SKM-1 (cell line): ENCODE measurements at regions not wholly inside any gene's neighbourhood (a gene's known extent, or its start where the extent isn't known, plus 50 kb on each side); places are given as distances from the start of the nearest gene placed in this dataset.
"Not testable (repeated sequence)": the region's sequence is repeated elsewhere in the genome, so short reads cannot be mapped to it uniquely, and the experiment has no call there.

Source experiments
- DNase-seq: peaks from one replicate; lab custom pipeline; 2025; ENCODE audit not compliant: unreplicated experiment; lab: John Stamatoyannopoulos, UW

DNA sequence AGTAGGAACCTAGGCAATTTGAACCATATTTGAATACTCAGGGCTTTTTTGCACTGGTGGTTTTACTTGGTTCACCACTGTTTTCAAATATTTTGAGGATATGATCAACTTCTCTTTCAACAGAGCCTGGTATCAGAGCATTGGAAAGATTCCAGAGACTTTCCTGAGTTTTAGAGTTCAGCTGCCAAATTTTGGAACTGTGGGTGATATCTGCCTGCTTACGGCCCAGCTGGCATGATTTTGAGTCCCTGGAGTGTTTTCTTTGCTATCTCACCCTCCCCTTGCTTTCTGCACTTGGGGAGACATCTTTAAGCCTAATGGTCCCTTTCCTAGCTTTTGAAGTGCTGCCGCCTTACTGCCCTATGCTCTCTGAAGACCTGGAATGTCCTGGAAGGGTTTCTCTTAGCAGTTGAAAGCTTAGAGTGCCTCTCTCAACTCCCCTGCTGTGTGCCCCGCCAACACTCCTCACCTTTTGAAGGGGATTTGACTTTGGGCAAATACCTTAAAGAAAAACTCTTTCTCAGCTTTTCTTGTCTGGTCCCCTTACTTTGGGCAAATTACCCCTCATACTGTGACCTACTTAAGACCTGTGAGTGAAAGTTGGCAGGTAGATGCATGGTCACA, 539.1 kb downstream of the MFSD1 start:
- DNase-seq: no peak

GRCh38 chr3:159346271-159346903, 544.5 kb downstream of the MFSD1 start:
- no peak for DNase-seq

DNA sequence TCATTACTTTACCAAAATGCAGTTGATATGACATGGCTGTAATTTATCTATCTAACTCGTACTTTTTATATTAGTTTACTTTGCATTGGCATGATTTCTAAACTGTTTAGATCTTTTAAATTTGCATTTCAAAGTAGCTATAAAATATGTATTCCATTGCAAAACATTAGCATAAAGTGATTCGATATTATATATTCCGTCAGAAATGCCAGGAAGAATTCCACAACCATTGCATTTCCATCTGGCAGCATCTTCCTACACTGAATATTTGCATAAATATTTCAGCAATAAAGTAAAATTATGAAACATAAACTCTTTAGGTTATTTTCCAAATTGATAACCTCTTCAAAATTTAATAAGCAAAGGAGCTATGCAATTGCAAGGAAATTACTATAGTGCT, 546.6 kb downstream of the MFSD1 start:
- DNase-seq: no peak

DNA sequence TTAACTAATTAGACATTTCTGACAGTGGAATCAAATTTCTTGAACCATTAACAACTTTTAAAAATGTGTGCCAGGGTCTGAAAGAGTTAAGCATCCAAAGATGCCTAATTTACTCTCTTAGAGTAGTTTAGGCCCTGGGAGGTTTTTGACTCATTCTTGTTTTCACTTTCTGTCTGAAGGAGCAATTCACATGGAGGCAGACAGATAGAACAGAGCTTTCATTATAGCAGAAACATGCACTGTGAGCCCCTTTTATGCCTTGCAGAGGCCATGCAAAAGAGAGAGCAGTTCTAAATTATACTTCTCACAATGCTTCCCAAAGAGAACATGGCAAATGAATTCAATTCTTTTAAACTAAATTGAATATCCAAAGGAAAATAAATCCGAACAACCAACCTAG, 554.8 kb downstream of the MFSD1 start:
- no peak for DNase-seq

GRCh38 chr3:159364511-159364910, 562.7 kb downstream of the MFSD1 start:
- no peak for DNase-seq

DNA sequence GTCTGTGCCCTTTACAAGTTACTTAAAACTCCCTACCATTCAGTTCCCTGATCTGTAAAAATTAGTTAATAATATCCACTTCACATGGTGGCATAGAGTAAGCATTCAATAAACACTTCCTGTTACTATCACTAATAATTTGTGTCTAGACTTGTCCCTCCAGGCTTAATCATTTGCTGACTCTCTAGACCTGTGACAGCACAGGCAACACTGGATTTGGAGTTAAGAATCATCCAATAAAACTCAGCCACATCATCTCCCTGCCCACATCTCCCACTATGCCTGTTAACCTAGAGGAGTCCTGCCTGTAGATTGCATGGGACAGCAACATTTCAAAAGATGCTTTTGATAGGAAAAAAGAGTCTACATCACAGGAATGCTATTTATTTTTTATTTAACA, 564.6 kb downstream of the MFSD1 start:
- no peak for DNase-seq

- no peak for DNase-seq
Measured at GRCh38 chr3:159371961-159372360, 570.1 kb downstream of the MFSD1 start.

DNA sequence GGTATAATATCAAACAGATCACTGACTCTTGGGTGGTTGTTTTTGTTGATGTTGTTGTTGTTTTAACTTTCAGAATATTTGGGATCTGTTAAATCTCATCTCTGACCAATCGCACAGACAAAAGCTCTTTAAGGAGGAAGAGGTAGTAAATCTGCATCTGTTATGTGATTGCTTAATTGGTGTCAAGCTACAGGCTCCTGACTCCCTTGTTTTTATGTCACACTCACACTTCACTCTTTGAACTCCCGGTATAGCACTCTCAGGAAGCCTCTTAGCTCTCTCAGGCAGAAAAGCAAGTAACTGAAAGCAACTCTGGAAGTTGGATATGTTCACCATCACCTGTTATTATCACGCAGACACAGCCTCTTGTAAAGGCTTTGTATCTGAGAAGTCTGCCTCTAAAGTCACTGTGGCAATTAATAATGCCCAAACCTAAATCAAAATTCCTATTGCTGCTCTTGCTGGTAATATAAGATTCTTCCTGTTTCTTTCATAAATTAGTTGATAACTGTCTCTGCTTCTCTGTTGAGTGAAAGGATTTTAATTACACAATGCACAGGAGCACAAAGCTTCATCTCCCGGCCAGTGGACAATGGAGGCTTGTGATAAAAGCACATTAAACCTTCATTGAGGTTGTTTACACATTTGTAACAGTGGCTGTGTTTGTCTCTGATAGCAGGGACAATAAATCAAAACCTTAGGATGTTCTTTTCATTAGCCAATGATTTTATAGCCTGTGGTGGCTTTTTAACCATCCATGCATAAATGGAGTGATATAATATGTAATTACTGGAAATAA, 576.7 kb downstream of the MFSD1 start:
- no peak for DNase-seq

DNA sequence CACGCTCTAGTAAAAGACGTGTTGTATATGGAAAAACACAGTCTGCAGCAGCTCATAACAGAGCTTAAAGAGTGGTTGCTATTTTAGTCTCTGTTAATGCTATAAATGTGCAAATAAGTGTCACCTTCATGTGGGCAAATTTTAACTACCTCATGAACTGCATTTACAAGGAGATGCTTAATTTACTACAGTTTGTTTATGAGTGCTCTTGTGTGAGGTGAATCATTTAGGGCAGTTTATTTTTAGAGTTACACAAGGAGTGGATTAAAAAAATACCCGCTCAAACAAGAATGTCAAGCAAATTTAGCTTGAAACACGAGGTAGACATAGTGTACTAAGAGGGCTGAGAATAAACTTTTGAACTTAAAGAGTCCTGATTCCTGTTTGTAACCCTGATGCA, 579.0 kb downstream of the MFSD1 start:
- no peak for DNase-seq

DNA sequence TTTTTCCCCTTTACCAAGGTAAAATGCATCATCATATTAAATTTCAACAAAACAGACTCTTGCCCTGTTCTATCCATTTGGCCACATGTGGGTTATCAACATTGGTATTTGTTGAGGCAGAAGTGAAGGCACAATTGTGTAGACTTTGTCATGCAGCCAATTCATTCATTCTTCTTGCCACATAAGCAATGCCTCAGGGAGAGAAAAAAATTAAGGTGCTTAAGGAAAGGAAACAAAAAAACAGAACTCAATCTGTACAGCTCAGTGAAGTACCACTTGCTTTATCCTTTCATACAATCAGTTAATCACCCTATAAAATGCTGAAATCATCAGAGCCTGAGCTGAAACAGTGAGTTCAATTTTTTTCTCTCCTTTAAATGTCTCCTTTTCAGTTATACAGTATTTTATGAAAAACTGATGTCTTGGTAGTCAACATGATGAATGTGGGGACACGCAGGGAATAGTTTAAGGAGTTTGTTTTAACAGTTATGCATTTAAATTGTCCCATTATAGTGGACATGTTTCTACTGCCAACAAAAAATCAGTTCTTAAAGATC, 588.9 kb downstream of the MFSD1 start:
- DNase-seq: no peak

- not testable (repeated sequence) for DNase-seq
Measured at GRCh38 chr3:159397683-159398082, 591.0 kb upstream of the IL12A start.

GRCh38 chr3:159401069-159401468, 587.6 kb upstream of the IL12A start:
- no peak for DNase-seq

GRCh38 chr3:159409711-159410110, 578.9 kb upstream of the IL12A start:
- DNase-seq: not testable (repeated sequence)

GRCh38 chr3:159413319-159413718, 575.3 kb upstream of the IL12A start:
- DNase-seq: no peak

DNA sequence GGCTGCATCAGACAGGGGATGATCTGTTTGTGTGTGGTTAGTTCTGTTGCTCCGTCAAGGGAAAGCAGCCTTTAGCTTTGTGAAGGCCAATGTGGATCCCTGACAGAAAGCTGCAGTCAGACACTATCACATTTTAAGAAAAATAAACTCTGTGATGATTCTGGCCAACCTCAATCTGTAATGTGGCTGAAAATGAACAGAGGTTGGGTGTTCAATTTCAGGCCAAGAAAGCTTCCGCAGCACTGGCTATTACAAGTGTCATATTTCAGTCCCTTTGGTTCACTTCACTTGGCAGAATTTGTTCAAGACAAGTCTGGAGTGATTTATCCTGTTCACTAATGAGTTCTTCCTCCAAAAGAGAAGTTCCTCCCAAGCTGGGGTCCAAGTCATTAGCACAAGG, 571.8 kb upstream of the IL12A start:
- no peak for DNase-seq

DNA sequence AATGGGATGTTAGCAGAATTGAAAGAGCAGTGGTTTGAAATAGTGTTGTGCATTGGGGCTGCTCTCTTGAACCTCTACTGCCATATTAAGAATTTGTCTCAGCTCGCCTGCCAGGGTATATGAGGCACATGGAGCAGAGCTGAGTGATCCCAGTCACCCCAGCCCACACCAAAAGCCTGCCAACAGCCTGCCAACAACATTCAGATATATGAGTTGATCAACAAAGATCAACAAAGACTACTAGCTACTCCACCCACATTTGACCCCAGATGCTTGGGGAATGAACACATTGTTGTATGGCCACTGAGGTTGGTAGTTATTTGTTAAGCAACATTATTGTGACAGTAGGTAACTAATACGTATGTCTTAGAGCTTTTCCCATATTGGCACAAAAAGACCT, 570.9 kb upstream of the IL12A start:
- no peak for DNase-seq

DNA sequence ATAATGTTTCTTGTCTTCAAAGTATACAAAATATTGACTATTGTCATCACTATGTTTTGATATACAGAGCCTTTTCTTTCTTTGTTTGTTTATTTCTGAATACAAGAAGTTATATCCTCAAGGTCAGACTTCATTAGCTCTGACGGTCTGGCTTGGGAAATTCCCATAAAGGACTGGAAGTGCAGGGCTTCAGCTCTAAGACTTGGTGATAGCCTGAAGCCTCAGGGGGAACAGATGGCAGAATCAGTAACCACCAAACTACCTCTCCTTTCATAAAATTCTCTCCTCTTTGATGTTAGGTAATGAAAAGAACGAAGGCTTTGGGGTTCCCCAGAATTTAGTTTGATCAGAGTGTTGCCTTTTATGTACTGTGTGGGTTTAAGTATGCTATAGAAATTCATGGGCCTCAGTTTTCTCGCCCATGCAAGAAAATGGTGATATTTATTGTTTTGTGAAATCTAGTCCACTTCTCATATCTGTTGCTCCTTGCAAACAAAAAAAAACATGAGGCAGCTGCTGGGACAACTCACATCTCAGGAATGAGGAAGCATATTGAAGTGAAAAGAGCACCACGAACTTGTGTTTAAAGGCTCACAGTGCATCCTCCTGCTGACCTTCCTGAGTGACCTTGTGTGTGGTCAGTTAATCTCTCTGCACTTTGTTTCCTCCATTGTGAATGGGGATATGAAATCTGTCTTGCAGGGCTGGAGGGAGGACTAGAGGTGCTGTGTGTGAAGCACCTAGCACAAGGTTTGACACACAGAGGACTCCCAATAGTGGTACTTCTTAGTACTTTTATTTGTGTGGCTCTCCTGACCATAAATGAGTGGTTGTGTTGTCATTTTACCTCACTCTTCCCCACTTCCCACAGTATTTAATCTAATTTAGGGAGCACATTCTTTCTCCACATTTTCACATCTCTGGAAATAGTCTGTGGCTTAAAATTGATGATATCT, 569.8 kb upstream of the IL12A start:
- DNase-seq: no peak

DNA sequence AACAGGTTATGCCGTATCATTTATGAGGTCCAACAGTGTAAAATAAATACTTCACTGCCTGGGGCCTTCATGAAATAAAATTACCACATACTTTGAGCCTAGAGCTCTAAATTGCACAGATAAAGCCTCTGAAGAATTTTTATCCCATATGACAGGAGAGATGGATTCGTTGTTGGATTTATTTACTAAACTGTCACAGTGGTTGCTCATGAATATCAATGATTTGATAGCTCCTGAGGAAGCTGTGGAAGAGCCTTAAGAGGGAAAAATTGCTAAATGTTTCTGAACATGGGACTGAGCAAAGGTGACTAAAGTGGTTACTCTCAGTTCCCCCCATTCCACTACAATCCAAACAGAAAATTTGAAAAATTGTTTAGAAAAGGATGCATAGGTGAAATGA, 558.9 kb upstream of the IL12A start:
- DNase-seq: no peak

DNA sequence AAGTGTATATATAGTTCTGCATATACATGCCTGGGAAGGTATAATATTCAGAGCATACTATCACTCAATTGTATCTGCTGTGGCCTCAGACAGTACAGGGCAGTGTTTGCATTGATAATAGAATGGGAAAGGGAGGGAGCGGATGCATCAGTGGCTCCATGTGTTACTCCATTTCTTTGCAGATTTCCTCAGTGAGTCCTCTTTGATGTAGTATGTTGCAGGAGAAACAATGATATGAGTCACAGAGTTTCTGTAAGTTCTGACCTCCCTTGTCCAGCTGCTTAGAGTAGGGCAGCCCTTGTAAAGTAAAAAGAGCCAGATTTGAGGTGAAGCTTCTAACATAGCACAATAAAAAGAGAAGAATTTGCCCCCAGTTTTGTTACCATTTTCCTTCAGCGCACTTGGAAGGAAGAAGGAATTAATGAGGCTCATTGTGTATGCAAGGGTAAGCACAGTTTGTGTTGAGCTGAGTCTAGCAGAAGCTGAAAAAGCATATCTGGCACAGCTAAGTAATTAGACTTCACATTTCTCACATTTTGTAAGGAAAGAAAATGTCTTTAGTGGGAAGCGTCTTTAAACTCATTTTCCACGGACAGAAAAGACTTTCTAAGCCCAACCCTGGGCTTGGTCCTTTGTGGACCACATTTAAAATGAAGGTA, 555.8 kb upstream of the IL12A start:
- DNase-seq: no peak

DNA sequence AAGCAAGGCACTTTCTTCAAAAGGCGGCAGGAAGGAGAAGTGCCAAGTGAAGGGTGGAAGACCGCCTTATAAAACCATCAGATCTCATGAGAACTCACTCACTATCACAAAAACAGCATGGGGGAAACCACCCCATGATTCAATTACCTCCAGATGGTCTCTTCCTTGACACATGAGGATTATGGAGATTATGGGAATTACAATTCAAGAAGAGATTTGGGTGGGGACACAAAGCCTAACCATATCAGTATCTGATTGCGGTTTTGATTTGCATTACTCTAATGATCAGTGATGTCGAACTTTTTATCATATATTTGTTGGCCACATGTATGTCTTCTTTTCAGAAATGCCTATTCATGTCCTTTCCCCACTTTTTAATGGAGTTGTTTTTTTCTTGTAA, 549.3 kb upstream of the IL12A start:
- DNase-seq: no peak
